ENCODE measurements at regions not wholly inside any gene's neighbourhood (a gene's known extent, or its start where the extent isn't known, plus 50 kb on each side); places are given as distances from the start of the nearest gene placed in this dataset.

DNA sequence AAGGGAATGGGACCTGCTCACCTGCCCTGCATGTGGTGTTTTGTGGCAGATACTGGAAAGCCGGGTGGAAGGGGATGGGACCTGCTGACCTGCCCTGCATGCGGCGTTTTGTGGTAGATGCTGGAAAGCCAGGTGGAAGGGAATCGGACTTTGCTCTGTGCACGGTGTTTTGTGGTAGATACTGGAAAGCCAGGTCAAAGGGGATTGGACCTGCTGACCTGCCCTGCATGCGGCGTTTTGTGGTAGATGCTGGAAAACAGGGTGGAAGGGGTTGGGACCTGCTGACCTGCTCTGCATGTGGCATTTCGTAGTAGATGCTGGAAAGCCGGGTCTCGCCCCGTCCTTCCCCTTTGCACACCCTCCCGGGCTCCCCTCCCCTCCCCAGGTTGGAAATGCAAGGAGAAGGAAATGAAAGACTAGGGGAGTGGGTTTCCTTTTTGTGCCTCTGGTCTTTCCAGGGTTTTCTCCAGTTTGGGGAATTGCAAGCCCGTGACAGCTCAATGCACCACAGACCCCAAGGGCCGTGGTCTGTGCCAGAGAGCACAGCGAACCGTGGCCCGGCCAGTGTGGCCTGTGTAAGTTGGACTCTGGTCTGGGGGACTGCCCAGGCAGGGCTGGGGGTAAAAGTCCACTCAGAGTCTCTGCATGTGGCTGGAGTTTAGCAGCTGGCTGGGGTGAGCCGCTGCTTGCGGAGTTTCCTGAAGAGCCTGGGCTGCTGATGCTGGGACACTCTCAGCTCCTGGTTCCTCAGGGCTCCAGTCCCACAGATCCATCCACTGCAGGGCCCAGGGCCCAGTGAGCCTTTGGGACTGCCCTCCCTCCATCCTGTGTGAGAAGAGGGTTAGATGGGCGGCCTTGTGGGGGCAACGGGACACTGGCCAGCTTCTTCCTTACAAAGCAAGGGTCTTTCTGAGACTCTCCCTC lies 105.5 kb downstream of the CRYAA start:
- intact Hi-C loops (cut with DNase I; ENCODE audit: low total_unique reads) = no loop called here
- Histone ChIP-seq H3K4me3 (no peak overlapping the region), H3K4me1 (peaks cover 12% of the 10 kb centered on the region), H3K9me3 (no peaks in the 10 kb centered on the region), H3K27ac (no peak overlapping the region), H3K36me3 (ENCODE audit: low read depth, missing control alignments) (no peaks in the 10 kb centered on the region), H3K27me3 (no peaks in the 10 kb centered on the region)
- TF ChIP-seq, protein P1, sequence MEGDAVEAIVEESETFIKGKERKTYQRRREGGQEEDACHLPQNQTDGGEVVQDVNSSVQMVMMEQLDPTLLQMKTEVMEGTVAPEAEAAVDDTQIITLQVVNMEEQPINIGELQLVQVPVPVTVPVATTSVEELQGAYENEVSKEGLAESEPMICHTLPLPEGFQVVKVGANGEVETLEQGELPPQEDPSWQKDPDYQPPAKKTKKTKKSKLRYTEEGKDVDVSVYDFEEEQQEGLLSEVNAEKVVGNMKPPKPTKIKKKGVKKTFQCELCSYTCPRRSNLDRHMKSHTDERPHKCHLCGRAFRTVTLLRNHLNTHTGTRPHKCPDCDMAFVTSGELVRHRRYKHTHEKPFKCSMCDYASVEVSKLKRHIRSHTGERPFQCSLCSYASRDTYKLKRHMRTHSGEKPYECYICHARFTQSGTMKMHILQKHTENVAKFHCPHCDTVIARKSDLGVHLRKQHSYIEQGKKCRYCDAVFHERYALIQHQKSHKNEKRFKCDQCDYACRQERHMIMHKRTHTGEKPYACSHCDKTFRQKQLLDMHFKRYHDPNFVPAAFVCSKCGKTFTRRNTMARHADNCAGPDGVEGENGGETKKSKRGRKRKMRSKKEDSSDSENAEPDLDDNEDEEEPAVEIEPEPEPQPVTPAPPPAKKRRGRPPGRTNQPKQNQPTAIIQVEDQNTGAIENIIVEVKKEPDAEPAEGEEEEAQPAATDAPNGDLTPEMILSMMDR (IDR thresholded peaks at IDR 0.05) = no peak
- no peak for TF ChIP-seq POLR2A (IDR thresholded peaks at IDR 0.05)
- WGBS, 2 donors = 93 to 95% methylated on average over 19 to 21 of the region's 21 CpGs
- DNase-seq = no peak

DNA sequence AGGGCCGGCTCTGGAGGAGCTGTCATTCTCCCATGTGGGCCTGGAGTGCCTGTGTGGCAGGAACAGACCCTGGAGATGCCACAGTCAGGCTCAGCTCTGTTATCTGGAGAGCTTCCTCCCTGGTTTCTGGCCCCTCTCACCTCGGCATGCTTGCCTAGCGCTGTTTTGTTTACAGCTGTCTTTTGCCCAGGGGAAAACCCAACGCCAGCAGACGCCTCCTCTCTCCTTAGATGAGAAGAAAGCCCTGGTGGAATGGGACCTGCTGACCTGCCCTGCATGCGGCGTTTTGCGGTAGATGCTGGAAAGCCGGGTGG lies 104.9 kb downstream of the CRYAA start:
- DNase-seq = no peak
- H3K9me3 ChIP-seq = no peaks in the 10 kb centered on the region
- H3K4me1 ChIP-seq = peaks cover 12% of the 10 kb centered on the region
- H3K27me3 ChIP-seq = no peaks in the 10 kb centered on the region
- no peaks in the 10 kb centered on the region for H3K36me3 ChIP-seq (ENCODE audit: low read depth, missing control alignments)
- no peak overlapping the region for H3K4me3 ChIP-seq
- intact Hi-C loops (cut with DNase I; ENCODE audit: low total_unique reads) = no loop called here
- TF ChIP-seq, protein P1 (IDR thresholded peaks at IDR 0.05) = no peak
- TF ChIP-seq POLR2A (IDR thresholded peaks at IDR 0.05) = no peak
- WGBS, 2 donors = 71 to 86% methylated on average over 9 of the region's 9 CpGs
- H3K27ac ChIP-seq = no peak overlapping the region

DNA sequence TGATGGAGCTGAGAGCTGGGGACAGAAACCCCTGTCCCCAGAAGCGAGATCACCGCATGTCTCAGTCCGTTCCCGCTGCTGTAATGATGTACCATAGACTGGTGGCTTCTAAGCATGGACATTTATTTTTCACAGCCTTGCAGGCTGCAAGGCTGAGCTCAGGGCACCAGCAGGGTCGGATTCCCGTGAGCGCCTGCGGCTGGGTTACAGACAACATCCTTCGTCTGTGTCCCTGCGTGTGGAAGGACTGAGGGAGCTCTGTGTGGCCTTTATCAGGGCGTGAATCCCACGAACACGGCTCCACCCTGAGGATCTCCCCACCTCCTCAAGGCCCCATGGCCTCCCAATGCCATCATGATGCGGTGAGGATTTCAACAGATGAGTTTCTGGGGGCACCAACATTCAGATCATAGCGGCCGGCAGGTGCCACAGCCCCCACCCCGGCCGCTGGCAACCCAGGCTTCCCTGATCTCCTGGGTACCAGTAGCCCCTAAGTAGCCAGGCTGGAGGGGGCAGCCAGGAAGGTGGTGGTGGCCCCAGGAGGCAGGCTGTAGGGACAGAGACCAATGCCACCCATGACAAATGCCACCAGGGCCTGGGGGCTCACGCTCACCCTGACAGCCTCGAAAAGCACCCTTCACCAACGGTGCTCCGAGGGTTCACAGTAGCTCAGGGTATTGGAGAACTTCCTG lies 104.4 kb downstream of the CRYAA start:
- Histone ChIP-seq H3K36me3 (ENCODE audit: low read depth, missing control alignments) (no peaks in the 10 kb centered on the region), H3K27ac (no peak overlapping the region), H3K4me3 (no peak overlapping the region), H3K4me1 (peaks cover 12% of the 10 kb centered on the region), H3K27me3 (no peaks in the 10 kb centered on the region), H3K9me3 (no peaks in the 10 kb centered on the region)
- no peak for TF ChIP-seq POLR2A (IDR thresholded peaks at IDR 0.05)
- TF ChIP-seq, protein P1 (IDR thresholded peaks at IDR 0.05) = no peak
- intact Hi-C loops (cut with DNase I; ENCODE audit: low total_unique reads) = no loop called here
- no peak for DNase-seq
- 87 to 89% methylated on average over 9 to 22 of the region's 22 CpGs for WGBS, 2 donors

DNA sequence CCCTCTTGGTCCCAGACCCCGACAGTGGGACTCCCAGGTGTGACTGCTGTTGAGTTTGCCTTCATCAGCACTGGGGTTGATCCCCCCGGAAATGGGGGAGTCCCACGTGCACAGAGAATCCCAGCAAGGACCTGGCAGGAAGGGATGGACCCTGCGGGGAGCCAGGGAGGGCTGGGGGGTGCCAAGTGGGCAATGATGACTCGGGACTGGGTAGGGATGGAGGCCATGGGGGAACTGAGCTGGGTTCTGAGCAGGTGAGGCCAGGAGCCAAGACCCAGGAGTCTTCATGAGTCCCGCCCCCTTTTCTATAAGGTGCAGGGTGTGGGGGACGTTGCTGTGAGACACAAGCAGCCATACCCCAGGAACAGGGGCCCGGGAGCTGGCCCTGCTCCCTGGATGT lies 103.8 kb downstream of the CRYAA start:
- H3K4me1 ChIP-seq = peaks cover 12% of the 10 kb centered on the region
- H3K4me3 ChIP-seq = no peak overlapping the region
- TF ChIP-seq POLR2A (IDR thresholded peaks at IDR 0.05) = no peak
- TF ChIP-seq, protein P1 (IDR thresholded peaks at IDR 0.05) = no peak
- no peaks in the 10 kb centered on the region for H3K36me3 ChIP-seq (ENCODE audit: low read depth, missing control alignments)
- WGBS, 2 donors = 89 to 92% methylated on average over 8 of the region's 8 CpGs
- no peaks in the 10 kb centered on the region for H3K27me3 ChIP-seq
- no peak for DNase-seq
- no peaks in the 10 kb centered on the region for H3K9me3 ChIP-seq
- intact Hi-C loops (cut with DNase I; ENCODE audit: low total_unique reads) = no loop called here
- H3K27ac ChIP-seq = no peak overlapping the region
